SK-N-SH (cell line): ENCODE measurements at regions not wholly inside any gene's neighbourhood (a gene's known extent, or its start where the extent isn't known, plus 50 kb on each side); places are given as distances from the start of the nearest gene placed in this dataset.

ENCODE experiments used
- CTCF ChIA-PET: fragments of 300-600, 350-600 bp; formaldehyde crosslinking; extraction: SDS; loops from one replicate; lab custom pipeline; 2021; lab: Yijun Ruan, JAX
- POLR2A ChIA-PET: fragments of 350-600 bp; sonication (Branson Sonifier 250); formaldehyde crosslinking; extraction: SDS; loops from one replicate; lab custom pipeline; 2020; ENCODE audit warnings: antibody characterized with exemption, inconsistent platforms; lab: Yijun Ruan, JAX
- DNase-seq: peaks from one replicate; pipeline ENCODE4 v3.0.0; 2012
- H2AFZ ChIP-seq: fragments of 200-600 bp; sonication (generic); 2 replicates; pipeline ENCODE4 v1.8.1; 2016; ENCODE audit warnings: antibody characterized with exemption, mild to moderate bottlenecking, low read depth
- H3F3A ChIP-seq: fragments of 200-600 bp; sonication (generic); replicated peaks from 2 replicates; pipeline ENCODE3; 2016; ENCODE audit warnings: antibody characterized with exemption, mild to moderate bottlenecking; ENCODE audit not compliant: insufficient read depth
- H3K27ac ChIP-seq, 2 experiments: fragments of 200-500 bp in 1 of 2; fragments of 200-600 bp in 1 of 2; sonication (Bioruptor generic) in 1 of 2; sonication (generic), shearing (Covaris generic) in 1 of 2; 2 replicates each; pipeline versions ENCODE4 v1.5.1 to v1.6.1; 2014 to 2016; ENCODE audit warnings: low read depth in 2 of 2, inconsistent platforms in 1 of 2, low read length in 1 of 2, mild to moderate bottlenecking in 1 of 2, mixed read lengths in 1 of 2
- H3K27me3 ChIP-seq: fragments of 200-600 bp; sonication (generic), shearing (Covaris generic); 2 replicates; pipeline ENCODE4 v1.6.1; 2016; ENCODE audit warnings: mixed run types; ENCODE audit not compliant: insufficient read depth
- H3K36me3 ChIP-seq, 2 experiments: fragments of 200-500 bp in 1 of 2; fragments of 200-600 bp in 1 of 2; sonication (Bioruptor generic) in 1 of 2; sonication (generic) in 1 of 2; replicated peaks in 1 of 2; 2 replicates each; pipeline versions ENCODE3 to v1.5.1; 2014 to 2016; ENCODE audit warnings: low read length in 1 of 2, mild to moderate bottlenecking in 1 of 2; ENCODE audit not compliant: insufficient read depth in 2 of 2, control insufficient read depth in 1 of 2
- H3K4me1 ChIP-seq, 2 experiments: fragments of 200-500 bp in 1 of 2; fragments of 200-600 bp in 1 of 2; sonication (Bioruptor generic) in 1 of 2; sonication (generic), shearing (Covaris generic) in 1 of 2; 2 replicates each; pipeline versions ENCODE4 v1.5.1 to v1.6.1; 2014 to 2016; ENCODE audit warnings: low read depth in 1 of 2, low read length in 1 of 2, mixed run types in 1 of 2; ENCODE audit not compliant: insufficient read depth in 2 of 2, control insufficient read depth in 1 of 2
- H3K4me2 ChIP-seq: fragments of 200-600 bp; sonication (generic), shearing (Covaris generic); 2 replicates; pipeline ENCODE4 v1.6.1; 2017; ENCODE audit warnings: mixed run types
- H3K4me3 ChIP-seq, 2 experiments: fragments of 200-500 bp in 1 of 2; fragments of 200-600 bp in 1 of 2; sonication (Bioruptor generic) in 1 of 2; sonication (generic), shearing (Covaris generic) in 1 of 2; 2 replicates each; pipeline versions ENCODE4 v1.5.1 to v1.8.1; 2014 to 2016; ENCODE audit warnings: low read depth in 2 of 2, inconsistent platforms in 1 of 2, low read length in 1 of 2, mild to moderate bottlenecking in 1 of 2, mixed read lengths in 1 of 2, moderate library complexity in 1 of 2
- H3K79me2 ChIP-seq: fragments of 200-600 bp; sonication (generic); 2 replicates; pipeline ENCODE4 v1.8.1; 2017; ENCODE audit warnings: mild to moderate bottlenecking; ENCODE audit not compliant: insufficient read depth
- H3K9ac ChIP-seq: fragments of 200-600 bp; sonication (generic); 2 replicates; pipeline ENCODE4 v1.6.1; 2017; ENCODE audit warnings: mixed run types
- H3K9me2 ChIP-seq: fragments of 200-600 bp; sonication (generic); 2 replicates; pipeline ENCODE4 v1.6.1; 2017; ENCODE audit warnings: mixed run types
- H3K9me3 ChIP-seq: fragments of 200-600 bp; sonication (generic); 2 replicates; pipeline ENCODE4 v1.6.1; 2017; ENCODE audit warnings: mixed run types, mild to moderate bottlenecking, moderate library complexity
- H4K20me1 ChIP-seq: fragments of 200-600 bp; sonication (generic); 2 replicates; pipeline ENCODE4 v1.6.1; 2017; ENCODE audit warnings: mild to moderate bottlenecking, mixed run types; ENCODE audit not compliant: insufficient read depth
- ELF1 ChIP-seq: IDR thresholded peaks from 2 replicates; pipeline ENCODE4 v1.4.0; 2012
- EP300 ChIP-seq, 2 experiments: IDR thresholded peaks; 2 replicates each; pipeline versions ENCODE4 v1.4.0 to v1.6.1; 2012; ENCODE audit warnings: borderline replicate concordance in 1 of 2, low read depth in 1 of 2, low read length in 1 of 2
- EZH2phosphoT487 ChIP-seq: fragments of 200-600 bp; sonication (generic); IDR thresholded peaks from 2 replicates; pipeline ENCODE4 v1.6.1; 2017; ENCODE audit warnings: low read depth, mixed run types, mild to moderate bottlenecking, antibody characterized with exemption, moderate library complexity, borderline replicate concordance
- FOSL2 ChIP-seq: IDR thresholded peaks from 2 replicates; pipeline ENCODE4 v1.4.0; 2012; ENCODE audit warnings: low read depth, mild to moderate bottlenecking, moderate library complexity, borderline replicate concordance
- JUND ChIP-seq: IDR thresholded peaks from 2 replicates; pipeline ENCODE4 v1.4.0; 2012
- MEF2A ChIP-seq: IDR thresholded peaks from 2 replicates; pipeline ENCODE4 v1.4.0; 2012; ENCODE audit warnings: low read depth, borderline replicate concordance
- MXI1 ChIP-seq: IDR thresholded peaks from 2 replicates; pipeline ENCODE4 v1.6.1; 2012; ENCODE audit warnings: mild to moderate bottlenecking, low read depth, low read length, improper control_type of control experiment
- NFIC ChIP-seq: IDR thresholded peaks from 2 replicates; pipeline ENCODE4 v1.4.0; 2012; ENCODE audit warnings: borderline replicate concordance
- NRF1 ChIP-seq: IDR thresholded peaks from 2 replicates; pipeline ENCODE4 v1.6.1; 2012; ENCODE audit warnings: low read depth, mild to moderate bottlenecking, low read length
- RCOR1 ChIP-seq: fragments of 150-350 bp; IDR thresholded peaks from 2 replicates; pipeline ENCODE4 v1.6.1; 2017; ENCODE audit warnings: antibody characterized with exemption, low read length
- SIN3A ChIP-seq: IDR thresholded peaks from 2 replicates; pipeline ENCODE4 v1.6.1; 2012; ENCODE audit warnings: low read depth, mild to moderate bottlenecking, low read length, moderate library complexity, borderline replicate concordance
- WGBS: methylation state at CpG from one replicate; pipeline ENCODE4 v1.1.6; 2017; ENCODE audit warnings: low lambda C conversion rate; 5-methylcytosine and 5-hydroxymethylcytosine counted together
- TF ChIP-seq, protein P1 (sequence below): fragments of 150-350 bp; IDR thresholded peaks from 2 replicates; pipeline ENCODE4 v1.6.1; 2017; ENCODE audit warnings: antibody characterized with exemption, low read length, low read depth, borderline replicate concordance
- TF ChIP-seq, protein P2 (sequence below): IDR thresholded peaks from 2 replicates; pipeline ENCODE4; 2012
- TF ChIP-seq, protein P3 (sequence below): fragments of 200-600 bp; sonication (generic); IDR thresholded peaks from 2 replicates; pipeline ENCODE4 v1.6.1; 2017; ENCODE audit warnings: antibody characterized with exemption, mild to moderate bottlenecking, moderate library complexity
- TF ChIP-seq, protein P4 (sequence below): IDR thresholded peaks from 2 replicates; pipeline ENCODE4 v1.6.1; 2012; ENCODE audit warnings: mild to moderate bottlenecking, low read depth, low read length, moderate library complexity
- TF ChIP-seq, protein P5 (sequence below): fragments of 150-350 bp; IDR thresholded peaks from 2 replicates; pipeline ENCODE4 v1.6.1; 2016; ENCODE audit warnings: mild to moderate bottlenecking, low read depth, low read length

DNA sequence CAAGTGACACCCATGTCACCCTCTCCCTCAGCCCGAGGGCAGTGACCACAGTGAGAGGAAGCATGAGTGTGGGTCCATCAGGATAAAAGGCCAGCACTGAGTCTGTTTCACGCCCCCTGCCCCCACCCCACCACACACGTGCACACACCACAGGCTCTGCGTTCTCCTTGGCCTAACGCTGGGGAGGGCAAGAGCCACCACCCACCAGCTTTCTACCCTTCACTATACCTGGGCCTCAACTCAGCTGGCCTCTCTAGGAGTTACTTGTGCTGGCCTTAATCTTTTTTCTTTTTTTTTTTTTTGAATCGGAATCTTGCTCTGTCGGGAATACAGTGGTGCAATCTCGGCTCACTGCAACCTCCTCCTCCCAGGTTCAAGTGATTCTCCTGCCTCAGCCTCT is 140.5 kb downstream of the ZFP36L2 start:
- Histone ChIP-seq H3K4me1 (peaks cover 55 to 58% of the 10 kb centered on the region in 2 experiments), H3K4me3 (no peak overlapping the region), H3K27me3 (no peaks in the 10 kb centered on the region), H3K4me2 (peak overlapping the region; percentile 63), H2AFZ (no peak overlapping the region), H3K79me2 (0 out of 2 replicates have a peak, but pooled peaks cover 7% of the 10 kb centered on the region), H3K36me3 (no peaks in the 10 kb centered on the region), H3K27ac (peak overlapping the region; percentile 89 to 98), H3K9me3 (no peaks in the 10 kb centered on the region), H3F3A (peaks cover 46% of the 10 kb centered on the region), H3K9me2 (no peaks in the 10 kb centered on the region), H4K20me1 (no peaks in the 10 kb centered on the region), H3K9ac (peak overlapping the region; percentile 69)
- POLR2A ChIA-PET, result interaction anchor here (0.7 kb wide), 1 partner anchor 140 kb away, joined by 4 read pairs; the partner anchor contains the start of gene ZFP36L2
- no peak for DNase-seq
- WGBS, result 81% methylated on average over 8 of the region's 8 CpGs
- TF ChIP-seq EZH2phosphoT487 (no peak), RCOR1 (no peak), JUND (no peak), MEF2A (no peak), SIN3A (no peak), ELF1 (no peak), NFIC (no peak), EP300 (IDR thresholded peaks at IDR 0.05; ENCODE audit: borderline replicate concordance in 1 of 2, low read depth in 1 of 2, low read length in 1 of 2) (no peak), MXI1 (no peak), FOSL2 (no peak), NRF1 (no peak)
- TF ChIP-seq, protein P1, sequence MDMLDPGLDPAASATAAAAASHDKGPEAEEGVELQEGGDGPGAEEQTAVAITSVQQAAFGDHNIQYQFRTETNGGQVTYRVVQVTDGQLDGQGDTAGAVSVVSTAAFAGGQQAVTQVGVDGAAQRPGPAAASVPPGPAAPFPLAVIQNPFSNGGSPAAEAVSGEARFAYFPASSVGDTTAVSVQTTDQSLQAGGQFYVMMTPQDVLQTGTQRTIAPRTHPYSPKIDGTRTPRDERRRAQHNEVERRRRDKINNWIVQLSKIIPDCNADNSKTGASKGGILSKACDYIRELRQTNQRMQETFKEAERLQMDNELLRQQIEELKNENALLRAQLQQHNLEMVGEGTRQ, result no peak
- TF ChIP-seq, protein P2, sequence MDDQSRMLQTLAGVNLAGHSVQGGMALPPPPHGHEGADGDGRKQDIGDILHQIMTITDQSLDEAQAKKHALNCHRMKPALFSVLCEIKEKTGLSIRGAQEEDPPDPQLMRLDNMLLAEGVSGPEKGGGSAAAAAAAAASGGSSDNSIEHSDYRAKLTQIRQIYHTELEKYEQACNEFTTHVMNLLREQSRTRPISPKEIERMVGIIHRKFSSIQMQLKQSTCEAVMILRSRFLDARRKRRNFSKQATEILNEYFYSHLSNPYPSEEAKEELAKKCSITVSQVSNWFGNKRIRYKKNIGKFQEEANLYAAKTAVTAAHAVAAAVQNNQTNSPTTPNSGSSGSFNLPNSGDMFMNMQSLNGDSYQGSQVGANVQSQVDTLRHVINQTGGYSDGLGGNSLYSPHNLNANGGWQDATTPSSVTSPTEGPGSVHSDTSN, result no peak
- TF ChIP-seq, protein P3, sequence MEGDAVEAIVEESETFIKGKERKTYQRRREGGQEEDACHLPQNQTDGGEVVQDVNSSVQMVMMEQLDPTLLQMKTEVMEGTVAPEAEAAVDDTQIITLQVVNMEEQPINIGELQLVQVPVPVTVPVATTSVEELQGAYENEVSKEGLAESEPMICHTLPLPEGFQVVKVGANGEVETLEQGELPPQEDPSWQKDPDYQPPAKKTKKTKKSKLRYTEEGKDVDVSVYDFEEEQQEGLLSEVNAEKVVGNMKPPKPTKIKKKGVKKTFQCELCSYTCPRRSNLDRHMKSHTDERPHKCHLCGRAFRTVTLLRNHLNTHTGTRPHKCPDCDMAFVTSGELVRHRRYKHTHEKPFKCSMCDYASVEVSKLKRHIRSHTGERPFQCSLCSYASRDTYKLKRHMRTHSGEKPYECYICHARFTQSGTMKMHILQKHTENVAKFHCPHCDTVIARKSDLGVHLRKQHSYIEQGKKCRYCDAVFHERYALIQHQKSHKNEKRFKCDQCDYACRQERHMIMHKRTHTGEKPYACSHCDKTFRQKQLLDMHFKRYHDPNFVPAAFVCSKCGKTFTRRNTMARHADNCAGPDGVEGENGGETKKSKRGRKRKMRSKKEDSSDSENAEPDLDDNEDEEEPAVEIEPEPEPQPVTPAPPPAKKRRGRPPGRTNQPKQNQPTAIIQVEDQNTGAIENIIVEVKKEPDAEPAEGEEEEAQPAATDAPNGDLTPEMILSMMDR, result no peak
- TF ChIP-seq, protein P4, sequence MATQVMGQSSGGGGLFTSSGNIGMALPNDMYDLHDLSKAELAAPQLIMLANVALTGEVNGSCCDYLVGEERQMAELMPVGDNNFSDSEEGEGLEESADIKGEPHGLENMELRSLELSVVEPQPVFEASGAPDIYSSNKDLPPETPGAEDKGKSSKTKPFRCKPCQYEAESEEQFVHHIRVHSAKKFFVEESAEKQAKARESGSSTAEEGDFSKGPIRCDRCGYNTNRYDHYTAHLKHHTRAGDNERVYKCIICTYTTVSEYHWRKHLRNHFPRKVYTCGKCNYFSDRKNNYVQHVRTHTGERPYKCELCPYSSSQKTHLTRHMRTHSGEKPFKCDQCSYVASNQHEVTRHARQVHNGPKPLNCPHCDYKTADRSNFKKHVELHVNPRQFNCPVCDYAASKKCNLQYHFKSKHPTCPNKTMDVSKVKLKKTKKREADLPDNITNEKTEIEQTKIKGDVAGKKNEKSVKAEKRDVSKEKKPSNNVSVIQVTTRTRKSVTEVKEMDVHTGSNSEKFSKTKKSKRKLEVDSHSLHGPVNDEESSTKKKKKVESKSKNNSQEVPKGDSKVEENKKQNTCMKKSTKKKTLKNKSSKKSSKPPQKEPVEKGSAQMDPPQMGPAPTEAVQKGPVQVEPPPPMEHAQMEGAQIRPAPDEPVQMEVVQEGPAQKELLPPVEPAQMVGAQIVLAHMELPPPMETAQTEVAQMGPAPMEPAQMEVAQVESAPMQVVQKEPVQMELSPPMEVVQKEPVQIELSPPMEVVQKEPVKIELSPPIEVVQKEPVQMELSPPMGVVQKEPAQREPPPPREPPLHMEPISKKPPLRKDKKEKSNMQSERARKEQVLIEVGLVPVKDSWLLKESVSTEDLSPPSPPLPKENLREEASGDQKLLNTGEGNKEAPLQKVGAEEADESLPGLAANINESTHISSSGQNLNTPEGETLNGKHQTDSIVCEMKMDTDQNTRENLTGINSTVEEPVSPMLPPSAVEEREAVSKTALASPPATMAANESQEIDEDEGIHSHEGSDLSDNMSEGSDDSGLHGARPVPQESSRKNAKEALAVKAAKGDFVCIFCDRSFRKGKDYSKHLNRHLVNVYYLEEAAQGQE, result no peak
- TF ChIP-seq, protein P5, sequence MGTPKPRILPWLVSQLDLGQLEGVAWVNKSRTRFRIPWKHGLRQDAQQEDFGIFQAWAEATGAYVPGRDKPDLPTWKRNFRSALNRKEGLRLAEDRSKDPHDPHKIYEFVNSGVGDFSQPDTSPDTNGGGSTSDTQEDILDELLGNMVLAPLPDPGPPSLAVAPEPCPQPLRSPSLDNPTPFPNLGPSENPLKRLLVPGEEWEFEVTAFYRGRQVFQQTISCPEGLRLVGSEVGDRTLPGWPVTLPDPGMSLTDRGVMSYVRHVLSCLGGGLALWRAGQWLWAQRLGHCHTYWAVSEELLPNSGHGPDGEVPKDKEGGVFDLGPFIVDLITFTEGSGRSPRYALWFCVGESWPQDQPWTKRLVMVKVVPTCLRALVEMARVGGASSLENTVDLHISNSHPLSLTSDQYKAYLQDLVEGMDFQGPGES, result no peak
- CTCF ChIA-PET, result interaction anchor here (0.6 to 1.5 kb wide), 2 partner anchors 107 to 111 kb away, joined by 3 read pairs; no protein-coding TSS in a partner anchor
